ENCODE measurements at regions not wholly inside any gene's neighbourhood (a gene's known extent, or its start where the extent isn't known, plus 50 kb on each side); places are given as distances from the start of the nearest gene placed in this dataset.

GRCh38 chr5:91235271-91235694, 147.8 kb downstream of the ARRDC3 start:
- TF ChIP-seq CTCF (optimal IDR thresholded peaks at IDR 0.05 in 1 of 3, IDR thresholded peaks at IDR 0.05 in 1 of 3, conservative IDR thresholded peaks at IDR 0.05 in 1 of 3; ENCODE audit: extremely low read depth in 1 of 3, insufficient read depth in 2 of 3, low read length in 3 of 3) (no peak), EZH2 (IDR thresholded peaks at IDR 0.05; ENCODE audit: low read length) (no peak)
